Endometrium (tissue), 2 donors: ENCODE measurements at regions not wholly inside any gene's neighbourhood (a gene's known extent, or its start where the extent isn't known, plus 50 kb on each side); places are given as distances from the start of the nearest gene placed in this dataset.

Experiments
- FAIRE-seq: peaks from 2 replicates; lab custom pipeline; 2012; peaks lifted over from hg19 to GRCh38; lab: Jason Lieb, UNC
- donor health status: control.
- donor health status: control.

GRCh38 chr2:181836583-181836982, 54.9 kb upstream of the ITPRID2 start:
- FAIRE-seq = no peak

- FAIRE-seq = no peak
Observed at GRCh38 chr2:181837563-181837962, 54.0 kb upstream of the ITPRID2 start.

GRCh38 chr2:181839811-181840210, 51.7 kb upstream of the ITPRID2 start:
- FAIRE-seq = no peak

- FAIRE-seq = no peak
Observed at GRCh38 chr2:181841079-181841478, 50.5 kb upstream of the ITPRID2 start.
